Cardiac muscle cell (in vitro differentiated cells and primary cell): ENCODE measurements at regions not wholly inside any gene's neighbourhood (a gene's known extent, or its start where the extent isn't known, plus 50 kb on each side); places are given as distances from the start of the nearest gene placed in this dataset.

Source experiments
- DNase-seq, 2 donors: peaks; one replicate each; pipeline versions ENCODE4 v3.0.0 to v3.0.0-alpha.2; 2010 to 2017; ENCODE audit warnings: low read depth in 1 of 2, low spot score in 1 of 2
- H3K27ac ChIP-seq: fragments of 200-600 bp; sonication (generic); 2 replicates; pipeline ENCODE4 v1.5.1; 2016
- H3K27me3 ChIP-seq: fragments of 200-600 bp; sonication (generic); 2 replicates; pipeline ENCODE4 v1.6.0; 2016; ENCODE audit warnings: control low read depth
- H3K36me3 ChIP-seq: fragments of 200-600 bp; sonication (generic); 2 replicates; pipeline ENCODE4 v1.5.1; 2016; ENCODE audit warnings: control low read depth
- H3K4me1 ChIP-seq: fragments of 200-600 bp; sonication (generic); 2 replicates; pipeline ENCODE4 v1.8.1; 2017; ENCODE audit warnings: low read depth, mild to moderate bottlenecking, mixed run types
- H3K4me3 ChIP-seq: fragments of 200-600 bp; sonication (generic); 2 replicates; pipeline ENCODE4 v1.5.1; 2016; ENCODE audit warnings: mild to moderate bottlenecking
- H3K9me3 ChIP-seq: fragments of 200-600 bp; sonication (generic); 2 replicates; pipeline ENCODE4 v1.5.1; 2017; ENCODE audit warnings: low read depth, mild to moderate bottlenecking, control low read depth
- TF ChIP-seq, protein P1 (sequence below): IDR thresholded peaks from 2 replicates; pipeline ENCODE4 v1.5.1; 2012; ENCODE audit warnings: low read depth, mild to moderate bottlenecking, low read length

GRCh38 chr1:118488787-118489186 lies 303.8 kb upstream of the SPAG17 start:
- no peaks in the 10 kb centered on the region for H3K9me3 ChIP-seq
- peaks cover 3% of the 10 kb centered on the region for H3K27me3 ChIP-seq
- no peaks in the 10 kb centered on the region for H3K36me3 ChIP-seq
- H3K4me1 ChIP-seq, result no peaks in the 10 kb centered on the region
- no peak overlapping the region for H3K27ac ChIP-seq
- TF ChIP-seq, protein P1, sequence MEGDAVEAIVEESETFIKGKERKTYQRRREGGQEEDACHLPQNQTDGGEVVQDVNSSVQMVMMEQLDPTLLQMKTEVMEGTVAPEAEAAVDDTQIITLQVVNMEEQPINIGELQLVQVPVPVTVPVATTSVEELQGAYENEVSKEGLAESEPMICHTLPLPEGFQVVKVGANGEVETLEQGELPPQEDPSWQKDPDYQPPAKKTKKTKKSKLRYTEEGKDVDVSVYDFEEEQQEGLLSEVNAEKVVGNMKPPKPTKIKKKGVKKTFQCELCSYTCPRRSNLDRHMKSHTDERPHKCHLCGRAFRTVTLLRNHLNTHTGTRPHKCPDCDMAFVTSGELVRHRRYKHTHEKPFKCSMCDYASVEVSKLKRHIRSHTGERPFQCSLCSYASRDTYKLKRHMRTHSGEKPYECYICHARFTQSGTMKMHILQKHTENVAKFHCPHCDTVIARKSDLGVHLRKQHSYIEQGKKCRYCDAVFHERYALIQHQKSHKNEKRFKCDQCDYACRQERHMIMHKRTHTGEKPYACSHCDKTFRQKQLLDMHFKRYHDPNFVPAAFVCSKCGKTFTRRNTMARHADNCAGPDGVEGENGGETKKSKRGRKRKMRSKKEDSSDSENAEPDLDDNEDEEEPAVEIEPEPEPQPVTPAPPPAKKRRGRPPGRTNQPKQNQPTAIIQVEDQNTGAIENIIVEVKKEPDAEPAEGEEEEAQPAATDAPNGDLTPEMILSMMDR, result no peak
- no peak overlapping the region for H3K4me3 ChIP-seq
- DNase-seq, result no peak

DNA sequence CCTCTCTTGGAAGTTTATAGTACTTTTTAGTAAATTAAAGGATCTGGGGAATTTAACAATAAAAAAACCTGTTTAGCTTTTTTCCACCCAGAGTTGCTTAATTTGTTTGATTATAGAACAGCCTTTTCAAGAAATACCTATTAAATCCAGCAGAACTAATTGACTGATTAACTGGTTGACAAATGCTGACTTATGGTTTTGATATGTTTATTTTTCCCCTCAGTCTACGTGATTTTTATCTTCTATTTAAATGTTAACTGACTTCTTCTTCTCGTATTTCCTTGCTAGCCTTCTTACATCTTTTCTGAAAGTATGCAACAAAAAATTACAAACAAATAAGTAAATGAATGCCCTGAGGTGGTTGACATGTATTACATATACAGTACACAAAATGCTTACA lies 302.9 kb upstream of the SPAG17 start:
- Histone ChIP-seq H3K36me3 (no peaks in the 10 kb centered on the region), H3K9me3 (no peaks in the 10 kb centered on the region), H3K27me3 (peaks cover 3% of the 10 kb centered on the region), H3K4me3 (no peak overlapping the region), H3K27ac (no peak overlapping the region), H3K4me1 (no peaks in the 10 kb centered on the region)
- TF ChIP-seq, protein P1, result no peak
- DNase-seq, result no peak

- no peak overlapping the region for H3K27ac ChIP-seq
- no peak for DNase-seq
Observed at GRCh38 chr1:118487091-118487490, 302.1 kb upstream of the SPAG17 start.

DNA sequence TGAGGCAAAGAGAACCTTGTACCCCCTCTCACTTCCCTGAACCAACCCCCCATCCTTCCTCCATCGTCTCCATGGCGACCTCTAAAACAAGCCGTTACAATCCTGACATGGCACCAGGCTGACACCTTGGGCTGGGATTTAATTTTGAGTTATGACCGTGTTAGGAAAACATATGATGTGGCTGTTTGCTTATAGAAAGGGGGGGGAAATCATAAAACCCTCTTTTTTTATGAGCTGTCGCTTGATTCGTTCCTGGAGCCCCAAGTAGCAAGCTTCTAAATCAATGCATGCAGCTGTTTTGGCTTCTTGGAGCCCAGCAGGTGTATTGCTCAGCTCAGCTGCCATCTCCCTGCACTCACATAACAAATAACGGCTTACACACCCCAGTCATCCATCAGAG lies 301.2 kb upstream of the SPAG17 start:
- TF ChIP-seq, protein P1, result no peak
- no peak overlapping the region for H3K27ac ChIP-seq

More at GRCh38 chr1:118487091-118487490, 302.1 kb upstream of the SPAG17 start:
- Histone ChIP-seq H3K27me3 (peaks cover 3% of the 10 kb centered on the region), H3K9me3 (no peaks in the 10 kb centered on the region), H3K36me3 (no peaks in the 10 kb centered on the region), H3K4me3 (no peak overlapping the region), H3K4me1 (no peaks in the 10 kb centered on the region)
- TF ChIP-seq, protein P1, result no peak

GRCh38 chr1:118485757-118486156 lies 300.7 kb upstream of the SPAG17 start:
- Histone ChIP-seq H3K4me1 (no peaks in the 10 kb centered on the region), H3K27ac (no peak overlapping the region), H3K27me3 (peaks cover 3% of the 10 kb centered on the region), H3K4me3 (no peak overlapping the region), H3K9me3 (no peaks in the 10 kb centered on the region), H3K36me3 (no peaks in the 10 kb centered on the region)
- TF ChIP-seq, protein P1, result no peak
- DNase-seq, result no peak

More for the DNA sequence above, 301.2 kb upstream of the SPAG17 start:
- no peaks in the 10 kb centered on the region for H3K9me3 ChIP-seq
- H3K36me3 ChIP-seq, result no peaks in the 10 kb centered on the region
- H3K4me1 ChIP-seq, result no peaks in the 10 kb centered on the region
- peaks cover 3% of the 10 kb centered on the region for H3K27me3 ChIP-seq
- no peak for DNase-seq
- no peak overlapping the region for H3K4me3 ChIP-seq

- H3K4me1 ChIP-seq, result no peaks in the 10 kb centered on the region
- no peak overlapping the region for H3K4me3 ChIP-seq
- H3K27ac ChIP-seq, result no peak overlapping the region
- DNase-seq, result no peak
- H3K36me3 ChIP-seq, result no peaks in the 10 kb centered on the region
- H3K9me3 ChIP-seq, result no peaks in the 10 kb centered on the region
- H3K27me3 ChIP-seq, result peaks cover 3% of the 10 kb centered on the region
- TF ChIP-seq, protein P1, result no peak
Observed at GRCh38 chr1:118484893-118485292, 299.9 kb upstream of the SPAG17 start.
